WTC11 (cell line): ENCODE measurements at regions not wholly inside any gene's neighbourhood (a gene's known extent, or its start where the extent isn't known, plus 50 kb on each side); places are given as distances from the start of the nearest gene placed in this dataset.
A peak's percentile ranks its signal among the peaks of the same experiment; 100 is the strongest.

Experiments used
- ATAC-seq: fragments of 200-7000 bp; cut with Tn5 transposase; 2 replicates; pipeline ENCODE4 v1.10.0; 2021; ENCODE audit warnings: mild to moderate bottlenecking, moderate library complexity
- CTCF ChIA-PET: fragments of 300-600 bp; sonication (Branson Sonifier 250); formaldehyde crosslinking; loops from one replicate; lab custom pipeline; 2021; ENCODE audit warnings: antibody characterized with exemption; lab: Charles Lee
- POLR2A ChIA-PET: fragments of 350-600 bp; sonication (Branson Sonifier 250); formaldehyde crosslinking; loops from one replicate; lab custom pipeline; 2021; ENCODE audit warnings: antibody characterized with exemption; lab: Charles Lee
- DNase-seq: peaks from one replicate; pipeline ENCODE4 v3.0.0; 2021; ENCODE audit warnings: low spot score
- H3K27ac Mint-ChIP-seq: 2 replicates; pipeline ENCODE4 v1.8.0; 2021; ENCODE audit warnings: mixed read lengths
- H3K27me3 Mint-ChIP-seq: 2 replicates; pipeline ENCODE4 v1.8.0; 2021; ENCODE audit warnings: low read depth, mild to moderate bottlenecking, moderate library complexity, mixed read lengths
- H3K36me3 Mint-ChIP-seq: 2 replicates; pipeline ENCODE4 v1.8.0; 2021; ENCODE audit warnings: mixed read lengths
- H3K4me1 Mint-ChIP-seq: 2 replicates; pipeline ENCODE4 v1.8.0; 2022; ENCODE audit warnings: mixed read lengths
- H3K4me3 Mint-ChIP-seq: 2 replicates; pipeline ENCODE4 v1.8.0; 2021; ENCODE audit warnings: mild to moderate bottlenecking, moderate library complexity, mixed read lengths
- H3K9me3 Mint-ChIP-seq: 2 replicates; pipeline ENCODE4 v1.8.0; 2021; ENCODE audit warnings: mixed read lengths
- ATF1 ChIP-seq: sonication (generic); formaldehyde crosslinking; IDR thresholded peaks from 2 replicates; pipeline ENCODE4 v1.8.1; 2023; ENCODE audit warnings: mild to moderate bottlenecking, moderate library complexity, missing genetic modification reagents
- ETV6 ChIP-seq: sonication (generic); formaldehyde crosslinking; IDR thresholded peaks from 2 replicates; pipeline ENCODE4 v1.8.1; 2022; ENCODE audit warnings: mild to moderate bottlenecking, missing genetic modification reagents
- FOXJ3 ChIP-seq: sonication (generic); formaldehyde crosslinking; IDR thresholded peaks from 2 replicates; pipeline ENCODE4 v1.9.0; 2021; ENCODE audit warnings: missing genetic modification reagents, mild to moderate bottlenecking, borderline replicate concordance
- GRHL2 ChIP-seq: fragments of 250-450 bp; sonication (Bioruptor Pico); IDR thresholded peaks from 2 replicates; pipeline ENCODE4 v1.8.0; 2022; ENCODE audit warnings: mild to moderate bottlenecking, moderate library complexity; ENCODE audit not compliant: insufficient replicate concordance, severe bottlenecking
- GTF2I ChIP-seq: fragments of 250-450 bp; sonication (Bioruptor Pico); conservative IDR thresholded peaks from 2 replicates; pipeline ENCODE4 v1.4.0; 2021; ENCODE audit warnings: mild to moderate bottlenecking
- IRF2 ChIP-seq: sonication (generic); formaldehyde crosslinking; IDR thresholded peaks from 2 replicates; pipeline ENCODE4 v1.8.0; 2022; ENCODE audit warnings: low read depth, missing genetic modification reagents, borderline replicate concordance
- MXD4 ChIP-seq: fragments of 250-450 bp; sonication (Bioruptor Pico); IDR thresholded peaks from 2 replicates; pipeline ENCODE4 v1.8.0; 2021; ENCODE audit warnings: mild to moderate bottlenecking, moderate library complexity, borderline replicate concordance
- NR3C1 ChIP-seq: sonication (generic); formaldehyde crosslinking; conservative IDR thresholded peaks from 2 replicates; pipeline ENCODE4 v1.8.1; 2023; ENCODE audit warnings: low read depth, mild to moderate bottlenecking, missing genetic modification reagents
- RELA ChIP-seq: sonication (generic); formaldehyde crosslinking; IDR thresholded peaks from 2 replicates; pipeline ENCODE4 v1.8.1; 2022; ENCODE audit warnings: missing genetic modification reagents, mild to moderate bottlenecking, borderline replicate concordance
- SMAD3 ChIP-seq: sonication (generic); formaldehyde crosslinking; IDR thresholded peaks from 2 replicates; pipeline ENCODE4 v1.8.0; 2022; ENCODE audit warnings: missing genetic modification reagents, mild to moderate bottlenecking, borderline replicate concordance
- ZNF416 ChIP-seq: fragments of 250-450 bp; sonication (Bioruptor Pico); IDR thresholded peaks from 2 replicates; pipeline ENCODE4 v1.9.0; 2021; ENCODE audit warnings: mild to moderate bottlenecking, inconsistent platforms
- TF ChIP-seq, protein P1 (sequence below): fragments of 250-450 bp; sonication (Bioruptor Pico); conservative IDR thresholded peaks from 2 replicates; pipeline ENCODE4 v1.9.0; 2021; ENCODE audit warnings: mild to moderate bottlenecking
- TF ChIP-seq, protein P2 (sequence below): sonication (generic); formaldehyde crosslinking; IDR thresholded peaks from 2 replicates; pipeline ENCODE4 v1.8.1; 2022; ENCODE audit warnings: mild to moderate bottlenecking, moderate library complexity, missing genetic modification reagents
- TF ChIP-seq, protein P3 (sequence below): fragments of 200-600 bp; IDR thresholded peaks from 2 replicates; pipeline ENCODE4 v1.8.0; 2022; ENCODE audit warnings: antibody characterized with exemption
- TF ChIP-seq, protein P4 (sequence below): sonication (generic); formaldehyde crosslinking; IDR thresholded peaks from 2 replicates; pipeline ENCODE4 v1.8.0; 2023; ENCODE audit warnings: missing genetic modification reagents, mild to moderate bottlenecking, borderline replicate concordance
- TF ChIP-seq, protein P5 (sequence below): sonication (generic); formaldehyde crosslinking; IDR thresholded peaks from 2 replicates; pipeline ENCODE4 v1.8.1; 2022; ENCODE audit warnings: low read depth, mild to moderate bottlenecking, moderate library complexity, missing genetic modification reagents, borderline replicate concordance
- TF ChIP-seq, protein P6 (sequence below): sonication (generic); formaldehyde crosslinking; IDR thresholded peaks from 2 replicates; pipeline ENCODE4 v1.8.0; 2022; ENCODE audit warnings: mild to moderate bottlenecking, missing genetic modification reagents
- TF ChIP-seq, protein P7 (sequence below): sonication (generic); formaldehyde crosslinking; IDR thresholded peaks from 2 replicates; pipeline ENCODE4 v1.8.0; 2022; ENCODE audit warnings: mild to moderate bottlenecking, missing genetic modification reagents

DNA sequence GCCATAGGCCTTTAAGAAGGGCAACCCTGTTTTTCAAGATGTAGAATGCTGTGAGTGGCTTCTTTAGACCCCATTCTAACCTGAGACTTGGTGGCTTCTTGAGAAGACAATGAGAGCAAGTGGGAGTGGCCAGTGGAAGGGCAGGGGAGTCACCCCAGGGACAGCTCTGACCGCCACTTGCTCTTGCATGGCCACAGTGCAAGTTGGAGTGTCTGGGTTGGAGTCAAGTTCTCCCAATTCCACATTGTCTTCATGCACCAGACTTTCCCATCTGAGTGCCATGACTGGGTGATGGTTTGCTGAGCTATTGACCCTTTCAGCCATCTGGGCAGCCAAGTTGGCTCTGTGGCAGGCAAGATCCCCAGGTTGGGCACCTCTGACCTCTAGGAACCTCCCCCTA is 148.0 kb upstream of the SKOR2 start (continued):
- TF ChIP-seq, protein P1, sequence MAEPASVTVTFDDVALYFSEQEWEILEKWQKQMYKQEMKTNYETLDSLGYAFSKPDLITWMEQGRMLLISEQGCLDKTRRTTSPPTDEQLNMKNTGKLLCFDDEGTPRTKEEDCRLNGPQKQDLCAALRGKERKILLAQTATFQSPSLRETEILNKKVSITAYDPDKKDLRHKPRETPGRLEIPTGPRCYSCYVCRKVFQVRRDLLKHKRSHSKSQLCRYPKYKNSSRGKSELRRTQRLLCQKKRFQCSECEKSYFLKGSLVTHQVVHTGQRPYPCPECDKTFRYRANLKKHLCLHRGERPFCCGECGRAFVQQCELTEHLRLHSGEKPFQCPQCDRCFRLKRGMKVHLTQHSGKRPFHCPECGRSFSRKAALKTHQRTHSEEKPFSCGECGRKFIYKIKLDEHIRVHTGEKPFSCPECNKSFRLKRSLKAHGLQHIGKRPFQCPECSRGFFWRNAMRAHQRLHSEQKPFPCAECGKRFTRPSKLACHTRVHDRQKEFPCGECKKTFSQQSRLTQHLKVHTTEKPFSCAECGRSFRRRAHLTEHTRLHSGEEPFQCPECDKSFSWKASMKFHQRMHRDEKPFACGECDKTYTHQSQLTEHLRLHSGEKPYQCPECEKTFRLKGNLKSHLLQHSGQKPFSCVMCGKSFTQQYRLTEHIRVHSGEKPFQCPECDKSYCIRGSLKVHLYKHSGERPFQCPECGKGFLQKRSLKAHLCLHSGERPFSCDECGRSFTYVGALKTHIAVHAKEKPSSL (CRISPR knock-in tag) = no peak
- TF ChIP-seq FOXJ3 (CRISPR knock-in tag) (no peak), SMAD3 (CRISPR knock-in tag) (no peak), RELA (no peak), ZNF416 (CRISPR knock-in tag) (no peak), NR3C1 (CRISPR knock-in tag) (no peak), MXD4 (CRISPR knock-in tag) (no peak), GRHL2 (no peak), GTF2I (CRISPR knock-in tag) (no peak), ATF1 (CRISPR knock-in tag) (no peak)
- TF ChIP-seq, protein P2, sequence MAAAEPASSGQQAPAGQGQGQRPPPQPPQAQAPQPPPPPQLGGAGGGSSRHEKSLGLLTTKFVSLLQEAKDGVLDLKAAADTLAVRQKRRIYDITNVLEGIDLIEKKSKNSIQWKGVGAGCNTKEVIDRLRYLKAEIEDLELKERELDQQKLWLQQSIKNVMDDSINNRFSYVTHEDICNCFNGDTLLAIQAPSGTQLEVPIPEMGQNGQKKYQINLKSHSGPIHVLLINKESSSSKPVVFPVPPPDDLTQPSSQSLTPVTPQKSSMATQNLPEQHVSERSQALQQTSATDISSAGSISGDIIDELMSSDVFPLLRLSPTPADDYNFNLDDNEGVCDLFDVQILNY = no peak
- TF ChIP-seq, all 79 proteins: peak for 0

DNA sequence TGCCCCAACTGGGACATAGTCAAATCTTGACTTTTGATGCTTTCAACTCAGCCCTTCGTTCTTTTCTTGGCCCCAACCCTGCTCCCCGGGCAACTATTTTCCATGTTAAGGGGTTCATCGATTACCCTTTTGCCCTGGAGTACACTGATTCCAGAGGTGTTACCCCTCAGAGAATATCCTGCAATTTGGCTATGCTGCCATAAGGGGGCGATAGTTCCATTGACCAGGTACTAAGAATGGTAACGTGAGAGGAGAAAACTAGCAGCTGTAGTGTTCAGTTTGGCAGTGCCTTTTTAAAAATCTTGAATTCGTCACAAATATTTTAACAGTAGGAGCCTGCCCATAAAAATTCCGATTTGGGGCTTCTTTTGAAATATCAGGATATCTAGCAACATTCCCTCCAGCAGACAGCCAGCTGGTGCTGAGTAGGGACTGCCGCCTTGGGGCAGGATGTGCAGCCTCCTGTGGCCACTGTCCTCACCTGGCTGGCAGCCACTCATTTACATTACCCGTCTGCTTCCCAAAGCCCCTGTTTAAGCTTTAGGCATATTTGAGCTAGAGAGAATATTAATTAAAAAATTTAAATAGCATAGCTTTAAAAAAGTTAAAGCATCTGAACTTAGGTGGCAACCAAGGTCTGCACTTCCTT is 146.3 kb upstream of the SKOR2 start:
- H3K27me3 Mint-ChIP-seq = peaks cover under 1% of the 10 kb centered on the region; the same call in 1 of the 2 replicates
- H3K4me1 Mint-ChIP-seq = no peaks in the 10 kb centered on the region
- TF ChIP-seq, protein P3, sequence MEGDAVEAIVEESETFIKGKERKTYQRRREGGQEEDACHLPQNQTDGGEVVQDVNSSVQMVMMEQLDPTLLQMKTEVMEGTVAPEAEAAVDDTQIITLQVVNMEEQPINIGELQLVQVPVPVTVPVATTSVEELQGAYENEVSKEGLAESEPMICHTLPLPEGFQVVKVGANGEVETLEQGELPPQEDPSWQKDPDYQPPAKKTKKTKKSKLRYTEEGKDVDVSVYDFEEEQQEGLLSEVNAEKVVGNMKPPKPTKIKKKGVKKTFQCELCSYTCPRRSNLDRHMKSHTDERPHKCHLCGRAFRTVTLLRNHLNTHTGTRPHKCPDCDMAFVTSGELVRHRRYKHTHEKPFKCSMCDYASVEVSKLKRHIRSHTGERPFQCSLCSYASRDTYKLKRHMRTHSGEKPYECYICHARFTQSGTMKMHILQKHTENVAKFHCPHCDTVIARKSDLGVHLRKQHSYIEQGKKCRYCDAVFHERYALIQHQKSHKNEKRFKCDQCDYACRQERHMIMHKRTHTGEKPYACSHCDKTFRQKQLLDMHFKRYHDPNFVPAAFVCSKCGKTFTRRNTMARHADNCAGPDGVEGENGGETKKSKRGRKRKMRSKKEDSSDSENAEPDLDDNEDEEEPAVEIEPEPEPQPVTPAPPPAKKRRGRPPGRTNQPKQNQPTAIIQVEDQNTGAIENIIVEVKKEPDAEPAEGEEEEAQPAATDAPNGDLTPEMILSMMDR = peak; percentile 74
- TF ChIP-seq, protein P4, sequence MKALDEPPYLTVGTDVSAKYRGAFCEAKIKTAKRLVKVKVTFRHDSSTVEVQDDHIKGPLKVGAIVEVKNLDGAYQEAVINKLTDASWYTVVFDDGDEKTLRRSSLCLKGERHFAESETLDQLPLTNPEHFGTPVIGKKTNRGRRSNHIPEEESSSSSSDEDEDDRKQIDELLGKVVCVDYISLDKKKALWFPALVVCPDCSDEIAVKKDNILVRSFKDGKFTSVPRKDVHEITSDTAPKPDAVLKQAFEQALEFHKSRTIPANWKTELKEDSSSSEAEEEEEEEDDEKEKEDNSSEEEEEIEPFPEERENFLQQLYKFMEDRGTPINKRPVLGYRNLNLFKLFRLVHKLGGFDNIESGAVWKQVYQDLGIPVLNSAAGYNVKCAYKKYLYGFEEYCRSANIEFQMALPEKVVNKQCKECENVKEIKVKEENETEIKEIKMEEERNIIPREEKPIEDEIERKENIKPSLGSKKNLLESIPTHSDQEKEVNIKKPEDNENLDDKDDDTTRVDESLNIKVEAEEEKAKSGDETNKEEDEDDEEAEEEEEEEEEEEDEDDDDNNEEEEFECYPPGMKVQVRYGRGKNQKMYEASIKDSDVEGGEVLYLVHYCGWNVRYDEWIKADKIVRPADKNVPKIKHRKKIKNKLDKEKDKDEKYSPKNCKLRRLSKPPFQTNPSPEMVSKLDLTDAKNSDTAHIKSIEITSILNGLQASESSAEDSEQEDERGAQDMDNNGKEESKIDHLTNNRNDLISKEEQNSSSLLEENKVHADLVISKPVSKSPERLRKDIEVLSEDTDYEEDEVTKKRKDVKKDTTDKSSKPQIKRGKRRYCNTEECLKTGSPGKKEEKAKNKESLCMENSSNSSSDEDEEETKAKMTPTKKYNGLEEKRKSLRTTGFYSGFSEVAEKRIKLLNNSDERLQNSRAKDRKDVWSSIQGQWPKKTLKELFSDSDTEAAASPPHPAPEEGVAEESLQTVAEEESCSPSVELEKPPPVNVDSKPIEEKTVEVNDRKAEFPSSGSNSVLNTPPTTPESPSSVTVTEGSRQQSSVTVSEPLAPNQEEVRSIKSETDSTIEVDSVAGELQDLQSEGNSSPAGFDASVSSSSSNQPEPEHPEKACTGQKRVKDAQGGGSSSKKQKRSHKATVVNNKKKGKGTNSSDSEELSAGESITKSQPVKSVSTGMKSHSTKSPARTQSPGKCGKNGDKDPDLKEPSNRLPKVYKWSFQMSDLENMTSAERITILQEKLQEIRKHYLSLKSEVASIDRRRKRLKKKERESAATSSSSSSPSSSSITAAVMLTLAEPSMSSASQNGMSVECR (CRISPR knock-in tag) = no peak
- no peak overlapping the region for H3K27ac Mint-ChIP-seq
- H3K4me3 Mint-ChIP-seq = no peak overlapping the region
- ATAC-seq (peak; percentile 87), DNase-seq (peak; percentile 73)
- ChIA-PET CTCF (interaction anchor here (0.5 to 2.9 kb wide), 32 partner anchors 9 to 359 kb away, joined by 3 to 13 read pairs (median 5); no protein-coding TSS in a partner anchor), POLR2A (no interaction called here)
- no peaks in the 10 kb centered on the region for H3K9me3 Mint-ChIP-seq
- no peaks in the 10 kb centered on the region for H3K36me3 Mint-ChIP-seq

DNA sequence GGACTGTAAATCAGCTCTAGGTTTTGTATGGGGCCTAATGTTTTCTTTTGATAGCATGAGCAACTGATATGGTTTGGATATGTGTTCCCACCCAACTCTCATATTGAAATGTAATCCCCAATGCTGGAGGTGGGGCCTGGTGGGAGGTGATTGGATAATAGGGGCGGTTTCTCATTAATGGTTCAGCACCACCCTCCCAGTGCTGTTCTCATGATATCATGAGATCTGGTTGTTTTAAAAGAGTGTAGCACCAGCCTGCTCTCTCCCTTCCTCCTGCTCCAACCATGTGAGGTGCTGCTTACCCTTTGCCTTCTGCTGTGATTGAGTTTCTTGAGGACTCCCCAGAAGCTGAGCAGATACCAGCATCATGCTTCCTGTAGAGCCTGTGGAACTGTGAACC is 140.2 kb upstream of the SKOR2 start:
- Mint-ChIP-seq H3K9me3 (no peaks in the 10 kb centered on the region), H3K4me1 (peaks cover 3% of the 10 kb centered on the region), H3K27me3 (no peaks in the 10 kb centered on the region), H3K4me3 (no peak overlapping the region), H3K36me3 (no peaks in the 10 kb centered on the region), H3K27ac (no peak overlapping the region)
- DNase-seq (no peak), ATAC-seq (no peak)
- POLR2A ChIA-PET = no interaction called here
- CTCF ChIA-PET = no interaction called here
- TF ChIP-seq MXD4 (CRISPR knock-in tag) = no peak
- TF ChIP-seq, protein P5, sequence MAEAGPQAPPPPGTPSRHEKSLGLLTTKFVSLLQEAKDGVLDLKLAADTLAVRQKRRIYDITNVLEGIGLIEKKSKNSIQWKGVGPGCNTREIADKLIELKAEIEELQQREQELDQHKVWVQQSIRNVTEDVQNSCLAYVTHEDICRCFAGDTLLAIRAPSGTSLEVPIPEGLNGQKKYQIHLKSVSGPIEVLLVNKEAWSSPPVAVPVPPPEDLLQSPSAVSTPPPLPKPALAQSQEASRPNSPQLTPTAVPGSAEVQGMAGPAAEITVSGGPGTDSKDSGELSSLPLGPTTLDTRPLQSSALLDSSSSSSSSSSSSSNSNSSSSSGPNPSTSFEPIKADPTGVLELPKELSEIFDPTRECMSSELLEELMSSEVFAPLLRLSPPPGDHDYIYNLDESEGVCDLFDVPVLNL (CRISPR knock-in tag) = no peak
- TF ChIP-seq ETV6 (CRISPR knock-in tag) = no peak
- TF ChIP-seq IRF2 = no peak
- TF ChIP-seq, protein P6, sequence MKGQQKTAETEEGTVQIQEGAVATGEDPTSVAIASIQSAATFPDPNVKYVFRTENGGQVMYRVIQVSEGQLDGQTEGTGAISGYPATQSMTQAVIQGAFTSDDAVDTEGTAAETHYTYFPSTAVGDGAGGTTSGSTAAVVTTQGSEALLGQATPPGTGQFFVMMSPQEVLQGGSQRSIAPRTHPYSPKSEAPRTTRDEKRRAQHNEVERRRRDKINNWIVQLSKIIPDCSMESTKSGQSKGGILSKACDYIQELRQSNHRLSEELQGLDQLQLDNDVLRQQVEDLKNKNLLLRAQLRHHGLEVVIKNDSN = no peak
- TF ChIP-seq, protein P7, sequence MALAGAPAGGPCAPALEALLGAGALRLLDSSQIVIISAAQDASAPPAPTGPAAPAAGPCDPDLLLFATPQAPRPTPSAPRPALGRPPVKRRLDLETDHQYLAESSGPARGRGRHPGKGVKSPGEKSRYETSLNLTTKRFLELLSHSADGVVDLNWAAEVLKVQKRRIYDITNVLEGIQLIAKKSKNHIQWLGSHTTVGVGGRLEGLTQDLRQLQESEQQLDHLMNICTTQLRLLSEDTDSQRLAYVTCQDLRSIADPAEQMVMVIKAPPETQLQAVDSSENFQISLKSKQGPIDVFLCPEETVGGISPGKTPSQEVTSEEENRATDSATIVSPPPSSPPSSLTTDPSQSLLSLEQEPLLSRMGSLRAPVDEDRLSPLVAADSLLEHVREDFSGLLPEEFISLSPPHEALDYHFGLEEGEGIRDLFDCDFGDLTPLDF (CRISPR knock-in tag) = no peak
